Effector CD4-positive, alpha-beta T cell (primary cell): ENCODE measurements at regions not wholly inside any gene's neighbourhood (a gene's known extent, or its start where the extent isn't known, plus 50 kb on each side); places are given as distances from the start of the nearest gene placed in this dataset.

Experiments used
- DNase-seq: peaks from one replicate; pipeline ENCODE4 v3.0.0-alpha.2; 2020

- DNase-seq = no peak
These were observed 833.2 kb downstream of the GALR1 start for GRCh38 chr18:78082816-78083215.

DNA sequence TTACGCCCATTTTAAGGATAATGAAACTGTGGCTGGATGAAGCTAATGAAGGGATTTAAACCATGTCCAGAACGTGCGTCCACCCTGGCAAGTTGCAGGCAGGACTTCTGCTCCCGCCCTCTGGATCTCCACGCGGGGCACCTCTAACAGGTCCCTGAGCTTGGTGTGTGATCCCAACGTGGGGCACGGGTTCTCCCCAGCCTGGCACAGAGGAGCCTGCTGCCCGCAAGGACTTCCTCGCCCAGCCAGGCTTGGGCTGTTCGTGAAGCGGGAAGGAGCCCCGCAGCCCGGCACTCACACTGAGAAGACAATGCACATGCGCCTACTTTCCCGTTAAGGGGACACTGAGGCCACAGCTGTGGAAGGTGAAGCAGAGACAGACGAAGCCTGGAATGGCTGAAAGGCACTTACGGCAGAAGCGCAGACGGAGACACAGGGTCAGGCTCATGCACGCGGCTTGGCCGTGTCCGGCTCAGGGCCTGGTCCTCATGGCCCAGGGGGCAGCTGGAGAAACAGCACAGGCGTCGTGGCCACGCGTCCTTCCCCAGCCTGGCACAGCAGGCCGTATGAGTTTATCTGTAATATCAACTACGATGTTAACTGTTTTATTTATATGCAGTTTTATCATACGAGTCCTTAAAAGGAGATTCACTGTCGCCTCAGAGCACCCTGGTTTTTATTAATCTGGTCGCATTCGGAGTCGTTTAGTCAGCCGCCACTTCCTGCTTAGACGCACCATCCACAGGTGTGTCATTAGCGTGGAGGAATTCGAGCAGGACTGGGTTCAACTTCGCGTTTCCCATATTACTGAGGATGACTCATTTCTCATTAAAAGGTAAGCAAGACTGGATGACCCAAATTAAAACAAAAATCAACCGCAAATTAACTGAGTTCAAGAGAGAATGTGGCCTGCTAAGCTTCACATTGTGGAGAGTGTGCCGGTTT is 835.9 kb downstream of the GALR1 start:
- no peak for DNase-seq

GRCh38 chr18:78086931-78087330 is 837.3 kb downstream of the GALR1 start:
- DNase-seq = no peak

GRCh38 chr18:78087338-78087737 is 837.7 kb downstream of the GALR1 start:
- DNase-seq = no peak

GRCh38 chr18:78090584-78090983 is 840.9 kb downstream of the GALR1 start:
- DNase-seq = no peak

GRCh38 chr18:78092901-78093300 is 843.3 kb downstream of the GALR1 start:
- DNase-seq = no peak

- DNase-seq = no peak
These were observed 850.4 kb downstream of the GALR1 start for GRCh38 chr18:78099979-78100588.

GRCh38 chr18:78101091-78101490 is 851.4 kb downstream of the GALR1 start:
- no peak for DNase-seq

- no peak for DNase-seq
These were observed 852.5 kb downstream of the GALR1 start for GRCh38 chr18:78102135-78102534.

DNA sequence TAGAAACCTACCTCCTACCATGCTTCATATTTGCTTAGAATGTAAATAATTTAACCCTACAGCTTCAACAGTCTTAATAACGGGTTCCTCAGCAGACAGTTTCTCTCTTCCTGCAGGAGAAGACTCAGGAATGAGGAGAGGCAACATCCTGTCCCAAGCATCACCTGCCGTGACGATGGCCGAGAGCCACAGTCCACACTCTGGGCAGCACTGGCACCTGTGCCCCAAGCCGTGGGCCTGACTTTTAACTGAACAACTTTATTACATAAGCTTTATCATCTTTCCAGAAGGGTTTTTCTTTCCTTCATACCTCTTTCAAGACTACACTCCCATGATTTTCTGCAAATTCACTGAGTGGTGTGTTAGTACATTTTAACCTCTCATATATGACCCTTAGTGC is 856.0 kb downstream of the GALR1 start:
- DNase-seq = no peak

DNA sequence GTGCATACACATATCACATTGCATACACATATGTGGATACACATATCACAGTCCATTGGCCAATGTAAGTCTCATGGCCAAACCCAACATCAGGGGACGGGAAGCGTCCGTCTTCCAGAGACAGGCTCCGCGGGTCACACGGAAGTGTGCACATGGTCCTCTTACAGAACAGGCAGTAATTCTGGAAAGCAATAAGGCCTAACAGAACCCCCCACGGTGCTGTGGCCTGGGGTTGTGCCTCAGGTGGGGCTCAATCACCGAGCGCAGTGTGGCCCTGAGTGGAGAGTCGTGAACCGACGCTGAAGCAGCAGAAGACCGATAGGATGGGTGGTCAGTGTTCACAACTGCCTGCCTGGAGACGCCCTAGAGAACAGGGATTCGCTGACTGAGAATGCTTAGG is 857.3 kb downstream of the GALR1 start:
- DNase-seq = no peak

DNA sequence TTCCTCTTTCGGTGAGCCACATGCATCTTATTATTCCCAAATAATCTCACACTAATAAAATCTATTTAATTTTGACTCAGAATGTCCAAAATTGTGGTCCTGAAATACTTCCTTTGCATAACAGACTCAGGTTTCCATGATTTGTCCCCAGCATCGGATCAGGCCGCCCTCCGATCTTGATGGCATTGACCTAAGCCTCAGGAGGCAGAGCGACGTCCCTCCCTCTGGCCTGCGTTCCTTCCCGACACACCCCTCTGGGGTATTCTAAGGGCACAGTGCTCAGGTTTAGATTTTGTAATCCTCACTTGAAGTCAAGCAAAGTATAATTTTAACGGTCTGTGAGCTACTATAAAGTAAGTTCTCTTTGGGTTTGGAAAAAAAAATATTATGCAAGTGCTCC is 857.7 kb downstream of the GALR1 start:
- no peak for DNase-seq

GRCh38 chr18:78108554-78108953 is 858.9 kb downstream of the GALR1 start:
- DNase-seq = no peak

DNA sequence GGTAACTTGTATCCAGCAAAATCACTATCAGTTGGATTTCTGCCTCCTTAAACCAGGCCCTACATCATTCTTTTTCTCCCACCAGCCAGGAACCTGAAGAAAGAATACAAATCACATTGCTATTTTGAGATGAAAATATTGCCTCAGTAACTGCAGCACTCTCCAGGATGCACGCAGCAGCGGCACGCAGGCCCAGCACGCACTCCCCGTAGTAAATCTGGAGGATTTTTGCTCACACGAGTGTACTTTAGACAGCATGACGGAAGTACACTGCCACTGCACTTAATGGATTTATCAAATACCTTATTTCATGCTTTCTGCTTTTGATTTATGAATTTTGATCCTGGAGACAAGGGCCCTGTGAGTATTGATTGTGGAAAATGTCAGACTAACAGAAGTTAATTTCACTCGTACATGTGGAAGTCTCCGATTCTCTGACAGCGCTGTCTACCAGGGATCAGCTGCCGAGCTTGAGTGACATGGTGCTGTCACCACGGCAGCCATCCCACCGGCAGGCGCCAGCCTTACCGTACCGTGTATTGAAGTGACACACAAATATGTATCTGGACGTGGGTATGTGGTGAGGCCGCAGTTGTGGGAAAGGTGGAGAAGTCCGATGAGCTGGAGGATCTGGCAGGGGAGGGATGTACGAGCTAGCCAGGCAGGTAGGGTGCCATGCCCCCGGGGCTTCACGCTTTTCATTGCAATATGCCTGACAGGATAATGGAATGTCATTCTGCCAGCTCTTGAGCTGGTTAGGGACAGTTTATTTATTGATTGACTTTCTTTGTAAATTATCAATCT is 863.7 kb downstream of the GALR1 start:
- no peak for DNase-seq

GRCh38 chr18:78113940-78114251 is 864.2 kb downstream of the GALR1 start:
- no peak for DNase-seq

GRCh38 chr18:78115896-78116561 is 863.6 kb upstream of the SALL3 start:
- no peak for DNase-seq

DNA sequence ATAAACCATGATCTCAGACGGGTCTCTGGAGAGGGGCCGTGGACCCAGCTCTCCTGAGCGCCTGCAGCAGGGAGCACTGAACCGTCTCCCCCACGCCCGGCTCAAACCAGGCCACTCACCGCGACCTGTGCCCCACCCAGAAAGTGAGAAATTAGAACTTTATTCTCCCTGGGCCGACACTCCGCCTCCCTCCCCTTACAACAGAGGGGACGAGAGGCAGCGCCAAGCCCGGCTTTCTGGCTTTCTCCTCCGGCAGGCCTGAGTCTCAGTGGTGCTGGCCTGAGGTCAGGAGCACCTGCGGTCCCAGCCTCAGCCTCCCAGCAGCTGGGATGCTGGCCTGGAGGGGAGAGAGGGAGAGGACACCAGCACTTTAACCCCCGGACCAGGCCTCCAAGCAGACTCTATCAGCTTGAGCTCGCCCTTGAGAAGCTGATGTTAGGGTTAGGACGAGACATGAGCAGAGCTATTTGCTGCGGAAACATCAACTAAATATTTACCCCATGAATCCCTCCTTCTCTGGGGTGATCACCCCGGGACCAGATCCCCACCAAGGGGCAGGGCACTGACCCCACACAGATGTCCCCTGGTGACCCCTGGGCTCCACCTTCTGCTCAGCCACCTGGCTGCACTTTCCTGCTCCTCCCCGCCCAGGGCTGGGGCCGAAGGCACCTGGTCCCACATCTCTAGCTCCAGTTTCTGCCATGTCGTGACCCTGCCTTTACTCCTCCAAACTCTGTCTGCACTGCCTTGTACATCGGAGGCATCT is 856.3 kb upstream of the SALL3 start:
- no peak for DNase-seq

- DNase-seq = no peak
These were observed 855.5 kb upstream of the SALL3 start for GRCh38 chr18:78123926-78124797.

- no peak for DNase-seq
These were observed 854.3 kb upstream of the SALL3 start for GRCh38 chr18:78125206-78125896.

- DNase-seq = no peak
These were observed 853.5 kb upstream of the SALL3 start for GRCh38 chr18:78126106-78126505.

GRCh38 chr18:78126536-78126935 is 853.1 kb upstream of the SALL3 start:
- no peak for DNase-seq
